ENCODE measurements at regions not wholly inside any gene's neighbourhood (a gene's known extent, or its start where the extent isn't known, plus 50 kb on each side); places are given as distances from the start of the nearest gene placed in this dataset.

GRCh38 chr7:17506596-17506995, 208.1 kb downstream of the AHR start:
- no peak for TF ChIP-seq CTCF (IDR thresholded peaks at IDR 0.05)
- no peak for TF ChIP-seq POLR2A (IDR thresholded peaks at IDR 0.05)

All from right lobe of liver (tissue), 4 donors.